H1 (cell line): ENCODE measurements at regions not wholly inside any gene's neighbourhood (a gene's known extent, or its start where the extent isn't known, plus 50 kb on each side); places are given as distances from the start of the nearest gene placed in this dataset.

ENCODE experiments used
- EZH2 ChIP-seq: fragments of 200-600 bp; sonication (generic); IDR thresholded peaks from 2 replicates; pipeline ENCODE4 v1.7.1; 2012; ENCODE audit warnings: low read depth, mild to moderate bottlenecking, moderate library complexity, low read length, inconsistent platforms; ENCODE audit not compliant: severe bottlenecking
- FOSL1 ChIP-seq: IDR thresholded peaks from 2 replicates; pipeline ENCODE4 v1.6.1; 2011; ENCODE audit warnings: mild to moderate bottlenecking, low read depth, low read length, moderate library complexity; ENCODE audit not compliant: insufficient read depth
- NANOG ChIP-seq: IDR thresholded peaks from 2 replicates; pipeline ENCODE4 v1.6.1; 2011; ENCODE audit warnings: low read length, low read depth, mild to moderate bottlenecking, inconsistent platforms; ENCODE audit not compliant: insufficient read depth, poor library complexity, severe bottlenecking
- SAP30 ChIP-seq: fragments of 300-600 bp; sonication (generic); IDR thresholded peaks from 2 replicates; pipeline ENCODE4 v1.7.1; 2012; ENCODE audit warnings: low read length, moderate library complexity, mild to moderate bottlenecking, inconsistent platforms; ENCODE audit not compliant: insufficient read depth, insufficient replicate concordance
- SUZ12 ChIP-seq: fragments of 200-600 bp; sonication (generic); IDR thresholded peaks from 2 replicates; pipeline ENCODE4 v1.6.1; 2012; ENCODE audit warnings: mild to moderate bottlenecking, inconsistent platforms, low read length, moderate library complexity, mixed read lengths
- ZNF274 ChIP-seq: IDR thresholded peaks from 2 replicates; pipeline ENCODE4 v1.7.0; 2012; ENCODE audit warnings: low read length, borderline replicate concordance; ENCODE audit errors: extremely low read depth
- TF ChIP-seq, protein P1 (sequence below): fragments of 300-600 bp; sonication (generic); IDR thresholded peaks from 2 replicates; pipeline ENCODE4 v1.7.1; 2012; ENCODE audit warnings: low read length, moderate library complexity, mild to moderate bottlenecking, inconsistent platforms; ENCODE audit not compliant: insufficient replicate concordance
- TF ChIP-seq, protein P2 (sequence below): IDR thresholded peaks from 2 replicates; pipeline ENCODE4 v1.6.1; 2011; ENCODE audit warnings: low read depth, mild to moderate bottlenecking, low read length; ENCODE audit not compliant: insufficient read depth

DNA sequence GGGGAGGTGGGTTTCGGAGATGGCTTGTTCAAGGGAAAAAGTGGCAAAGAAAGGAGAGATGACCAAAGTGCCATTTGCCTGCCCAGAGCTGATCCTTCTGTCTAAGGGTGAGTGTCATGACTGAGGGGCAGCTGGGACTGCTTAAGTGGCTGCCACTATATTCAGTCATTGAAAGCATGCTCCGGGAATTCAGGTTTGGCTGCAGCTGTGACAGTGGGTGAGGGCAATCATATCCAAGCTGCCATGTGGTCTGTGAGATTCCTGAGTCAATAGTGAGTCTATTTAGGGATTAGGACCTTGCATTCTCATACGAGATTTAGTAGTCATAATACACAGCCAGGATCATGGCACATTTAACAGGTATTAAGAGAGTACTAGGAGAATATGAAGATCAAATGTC is 138.8 kb upstream of the BANK1 start (continued):
- TF ChIP-seq, protein P1, sequence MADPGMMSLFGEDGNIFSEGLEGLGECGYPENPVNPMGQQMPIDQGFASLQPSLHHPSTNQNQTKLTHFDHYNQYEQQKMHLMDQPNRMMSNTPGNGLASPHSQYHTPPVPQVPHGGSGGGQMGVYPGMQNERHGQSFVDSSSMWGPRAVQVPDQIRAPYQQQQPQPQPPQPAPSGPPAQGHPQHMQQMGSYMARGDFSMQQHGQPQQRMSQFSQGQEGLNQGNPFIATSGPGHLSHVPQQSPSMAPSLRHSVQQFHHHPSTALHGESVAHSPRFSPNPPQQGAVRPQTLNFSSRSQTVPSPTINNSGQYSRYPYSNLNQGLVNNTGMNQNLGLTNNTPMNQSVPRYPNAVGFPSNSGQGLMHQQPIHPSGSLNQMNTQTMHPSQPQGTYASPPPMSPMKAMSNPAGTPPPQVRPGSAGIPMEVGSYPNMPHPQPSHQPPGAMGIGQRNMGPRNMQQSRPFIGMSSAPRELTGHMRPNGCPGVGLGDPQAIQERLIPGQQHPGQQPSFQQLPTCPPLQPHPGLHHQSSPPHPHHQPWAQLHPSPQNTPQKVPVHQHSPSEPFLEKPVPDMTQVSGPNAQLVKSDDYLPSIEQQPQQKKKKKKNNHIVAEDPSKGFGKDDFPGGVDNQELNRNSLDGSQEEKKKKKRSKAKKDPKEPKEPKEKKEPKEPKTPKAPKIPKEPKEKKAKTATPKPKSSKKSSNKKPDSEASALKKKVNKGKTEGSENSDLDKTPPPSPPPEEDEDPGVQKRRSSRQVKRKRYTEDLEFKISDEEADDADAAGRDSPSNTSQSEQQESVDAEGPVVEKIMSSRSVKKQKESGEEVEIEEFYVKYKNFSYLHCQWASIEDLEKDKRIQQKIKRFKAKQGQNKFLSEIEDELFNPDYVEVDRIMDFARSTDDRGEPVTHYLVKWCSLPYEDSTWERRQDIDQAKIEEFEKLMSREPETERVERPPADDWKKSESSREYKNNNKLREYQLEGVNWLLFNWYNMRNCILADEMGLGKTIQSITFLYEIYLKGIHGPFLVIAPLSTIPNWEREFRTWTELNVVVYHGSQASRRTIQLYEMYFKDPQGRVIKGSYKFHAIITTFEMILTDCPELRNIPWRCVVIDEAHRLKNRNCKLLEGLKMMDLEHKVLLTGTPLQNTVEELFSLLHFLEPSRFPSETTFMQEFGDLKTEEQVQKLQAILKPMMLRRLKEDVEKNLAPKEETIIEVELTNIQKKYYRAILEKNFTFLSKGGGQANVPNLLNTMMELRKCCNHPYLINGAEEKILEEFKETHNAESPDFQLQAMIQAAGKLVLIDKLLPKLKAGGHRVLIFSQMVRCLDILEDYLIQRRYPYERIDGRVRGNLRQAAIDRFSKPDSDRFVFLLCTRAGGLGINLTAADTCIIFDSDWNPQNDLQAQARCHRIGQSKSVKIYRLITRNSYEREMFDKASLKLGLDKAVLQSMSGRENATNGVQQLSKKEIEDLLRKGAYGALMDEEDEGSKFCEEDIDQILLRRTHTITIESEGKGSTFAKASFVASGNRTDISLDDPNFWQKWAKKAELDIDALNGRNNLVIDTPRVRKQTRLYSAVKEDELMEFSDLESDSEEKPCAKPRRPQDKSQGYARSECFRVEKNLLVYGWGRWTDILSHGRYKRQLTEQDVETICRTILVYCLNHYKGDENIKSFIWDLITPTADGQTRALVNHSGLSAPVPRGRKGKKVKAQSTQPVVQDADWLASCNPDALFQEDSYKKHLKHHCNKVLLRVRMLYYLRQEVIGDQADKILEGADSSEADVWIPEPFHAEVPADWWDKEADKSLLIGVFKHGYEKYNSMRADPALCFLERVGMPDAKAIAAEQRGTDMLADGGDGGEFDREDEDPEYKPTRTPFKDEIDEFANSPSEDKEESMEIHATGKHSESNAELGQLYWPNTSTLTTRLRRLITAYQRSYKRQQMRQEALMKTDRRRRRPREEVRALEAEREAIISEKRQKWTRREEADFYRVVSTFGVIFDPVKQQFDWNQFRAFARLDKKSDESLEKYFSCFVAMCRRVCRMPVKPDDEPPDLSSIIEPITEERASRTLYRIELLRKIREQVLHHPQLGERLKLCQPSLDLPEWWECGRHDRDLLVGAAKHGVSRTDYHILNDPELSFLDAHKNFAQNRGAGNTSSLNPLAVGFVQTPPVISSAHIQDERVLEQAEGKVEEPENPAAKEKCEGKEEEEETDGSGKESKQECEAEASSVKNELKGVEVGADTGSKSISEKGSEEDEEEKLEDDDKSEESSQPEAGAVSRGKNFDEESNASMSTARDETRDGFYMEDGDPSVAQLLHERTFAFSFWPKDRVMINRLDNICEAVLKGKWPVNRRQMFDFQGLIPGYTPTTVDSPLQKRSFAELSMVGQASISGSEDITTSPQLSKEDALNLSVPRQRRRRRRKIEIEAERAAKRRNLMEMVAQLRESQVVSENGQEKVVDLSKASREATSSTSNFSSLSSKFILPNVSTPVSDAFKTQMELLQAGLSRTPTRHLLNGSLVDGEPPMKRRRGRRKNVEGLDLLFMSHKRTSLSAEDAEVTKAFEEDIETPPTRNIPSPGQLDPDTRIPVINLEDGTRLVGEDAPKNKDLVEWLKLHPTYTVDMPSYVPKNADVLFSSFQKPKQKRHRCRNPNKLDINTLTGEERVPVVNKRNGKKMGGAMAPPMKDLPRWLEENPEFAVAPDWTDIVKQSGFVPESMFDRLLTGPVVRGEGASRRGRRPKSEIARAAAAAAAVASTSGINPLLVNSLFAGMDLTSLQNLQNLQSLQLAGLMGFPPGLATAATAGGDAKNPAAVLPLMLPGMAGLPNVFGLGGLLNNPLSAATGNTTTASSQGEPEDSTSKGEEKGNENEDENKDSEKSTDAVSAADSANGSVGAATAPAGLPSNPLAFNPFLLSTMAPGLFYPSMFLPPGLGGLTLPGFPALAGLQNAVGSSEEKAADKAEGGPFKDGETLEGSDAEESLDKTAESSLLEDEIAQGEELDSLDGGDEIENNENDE, result no peak
- no peak for TF ChIP-seq SUZ12
- no peak for TF ChIP-seq NANOG
- no peak for TF ChIP-seq FOSL1
- TF ChIP-seq SAP30, result no peak
- TF ChIP-seq, protein P2, sequence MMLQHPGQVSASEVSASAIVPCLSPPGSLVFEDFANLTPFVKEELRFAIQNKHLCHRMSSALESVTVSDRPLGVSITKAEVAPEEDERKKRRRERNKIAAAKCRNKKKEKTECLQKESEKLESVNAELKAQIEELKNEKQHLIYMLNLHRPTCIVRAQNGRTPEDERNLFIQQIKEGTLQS, result no peak
- no peak for TF ChIP-seq EZH2
- no peak for TF ChIP-seq ZNF274
